ENCODE measurements at regions not wholly inside any gene's neighbourhood (a gene's known extent, or its start where the extent isn't known, plus 50 kb on each side); places are given as distances from the start of the nearest gene placed in this dataset.
A peak's percentile ranks its signal among the peaks of the same experiment; 100 is the strongest.

- FAIRE-seq (no peak), DNase-seq (ENCODE audit: insufficient read length, low spot score) (no peak)
- no peak for TF ChIP-seq POLR2A (IDR thresholded peaks at IDR 0.05; ENCODE audit: low read depth, low read length)
Measured at GRCh38 chr1:219506936-219507335, 106.0 kb downstream of the ZC3H11B start.

- no peak for DNase-seq (ENCODE audit: insufficient read length, low spot score)
- FAIRE-seq, result no peak
- TF ChIP-seq POLR2A (IDR thresholded peaks at IDR 0.05; ENCODE audit: low read depth, low read length), result no peak
Measured at GRCh38 chr1:219506473-219506899, 106.4 kb downstream of the ZC3H11B start.

- DNase-seq (ENCODE audit: insufficient read length, low spot score), result no peak
- no peak for TF ChIP-seq POLR2A (IDR thresholded peaks at IDR 0.05; ENCODE audit: low read depth, low read length)
- no peak for FAIRE-seq
Measured at GRCh38 chr1:219505886-219506285, 107.0 kb downstream of the ZC3H11B start.

GRCh38 chr1:219503604-219504003, 109.3 kb downstream of the ZC3H11B start:
- FAIRE-seq (no peak), DNase-seq (ENCODE audit: insufficient read length, low spot score) (no peak)
- no peak for TF ChIP-seq POLR2A (IDR thresholded peaks at IDR 0.05; ENCODE audit: low read depth, low read length)

- FAIRE-seq (no peak), DNase-seq (ENCODE audit: insufficient read length, low spot score) (no peak)
- no peak for TF ChIP-seq POLR2A (IDR thresholded peaks at IDR 0.05; ENCODE audit: low read depth, low read length)
Measured at GRCh38 chr1:219500327-219500897, 112.5 kb downstream of the ZC3H11B start.

GRCh38 chr1:219498666-219499065, 114.2 kb downstream of the ZC3H11B start:
- FAIRE-seq, result no peak
- TF ChIP-seq POLR2A (IDR thresholded peaks at IDR 0.05; ENCODE audit: low read depth, low read length), result no peak
- DNase-seq (ENCODE audit: insufficient read length, low spot score), result no peak

- DNase-seq (ENCODE audit: insufficient read length, low spot score), result no peak
- no peak for TF ChIP-seq POLR2A (IDR thresholded peaks at IDR 0.05; ENCODE audit: low read depth, low read length)
- no peak for FAIRE-seq
Measured at GRCh38 chr1:219495737-219496408, 117.0 kb downstream of the ZC3H11B start.

GRCh38 chr1:219492717-219493116, 120.2 kb downstream of the ZC3H11B start:
- FAIRE-seq (no peak), DNase-seq (ENCODE audit: insufficient read length, low spot score) (no peak)
- no peak for TF ChIP-seq POLR2A (IDR thresholded peaks at IDR 0.05; ENCODE audit: low read depth, low read length)

- TF ChIP-seq POLR2A (IDR thresholded peaks at IDR 0.05; ENCODE audit: low read depth, low read length), result no peak
- FAIRE-seq, result no peak
Measured at GRCh38 chr1:219490566-219490965, 122.3 kb downstream of the ZC3H11B start.

GRCh38 chr1:219489636-219490035, 123.3 kb downstream of the ZC3H11B start:
- FAIRE-seq, result no peak

More at GRCh38 chr1:219490566-219490965, 122.3 kb downstream of the ZC3H11B start:
- DNase-seq (ENCODE audit: insufficient read length, low spot score), result no peak

GRCh38 chr1:219488275-219488674, 124.6 kb downstream of the ZC3H11B start:
- no peak for TF ChIP-seq POLR2A (IDR thresholded peaks at IDR 0.05; ENCODE audit: low read depth, low read length)
- FAIRE-seq (no peak), DNase-seq (ENCODE audit: insufficient read length, low spot score) (no peak)

More at GRCh38 chr1:219489636-219490035, 123.3 kb downstream of the ZC3H11B start:
- no peak for TF ChIP-seq POLR2A (IDR thresholded peaks at IDR 0.05; ENCODE audit: low read depth, low read length)
- no peak for DNase-seq (ENCODE audit: insufficient read length, low spot score)

- no peak for FAIRE-seq
- no peak for TF ChIP-seq POLR2A (IDR thresholded peaks at IDR 0.05; ENCODE audit: low read depth, low read length)
Measured at GRCh38 chr1:219483530-219483929, 129.4 kb downstream of the ZC3H11B start.

GRCh38 chr1:219480011-219480410, 132.9 kb downstream of the ZC3H11B start:
- TF ChIP-seq POLR2A (IDR thresholded peaks at IDR 0.05; ENCODE audit: low read depth, low read length), result no peak
- FAIRE-seq (no peak), DNase-seq (ENCODE audit: insufficient read length, low spot score) (peak; percentile 32)

More at GRCh38 chr1:219483530-219483929, 129.4 kb downstream of the ZC3H11B start:
- no peak for DNase-seq (ENCODE audit: insufficient read length, low spot score)

GRCh38 chr1:219478811-219479210, 134.1 kb downstream of the ZC3H11B start:
- no peak for DNase-seq (ENCODE audit: insufficient read length, low spot score)
- TF ChIP-seq POLR2A (IDR thresholded peaks at IDR 0.05; ENCODE audit: low read depth, low read length), result no peak
- no peak for FAIRE-seq

GRCh38 chr1:219477861-219478260, 135.0 kb downstream of the ZC3H11B start:
- no peak for TF ChIP-seq POLR2A (IDR thresholded peaks at IDR 0.05; ENCODE audit: low read depth, low read length)
- no peak for DNase-seq (ENCODE audit: insufficient read length, low spot score)
- no peak for FAIRE-seq

Measured in H54 (cell line).